K562 (cell line): ENCODE measurements at regions not wholly inside any gene's neighbourhood (a gene's known extent, or its start where the extent isn't known, plus 50 kb on each side); places are given as distances from the start of the nearest gene placed in this dataset.

Source experiments
- AFF4 ChIP-seq: sonication (generic); formaldehyde crosslinking; IDR thresholded peaks from 2 replicates; pipeline ENCODE4 v1.8.0; 2023; ENCODE audit warnings: mild to moderate bottlenecking, missing genetic modification reagents
- ATF6 ChIP-seq: sonication (generic); formaldehyde crosslinking; IDR thresholded peaks from 2 replicates; pipeline ENCODE4 v1.4.0; 2020; ENCODE audit warnings: mild to moderate bottlenecking, missing genetic modification reagents
- NFE2L1 ChIP-seq: fragments of 450-650 bp; IDR thresholded peaks from 2 replicates; pipeline ENCODE4 v1.6.1; 2016; ENCODE audit warnings: missing genetic modification characterization, low read depth, mild to moderate bottlenecking, missing compliant biosample characterization, moderate library complexity, borderline replicate concordance
- NR4A1 ChIP-seq, 2 experiments: fragments of 250-450 bp in 1 of 2; fragments of 450-650 bp in 1 of 2; sonication (Bioruptor Pico) in 1 of 2; IDR thresholded peaks; 2 replicates each; pipeline versions ENCODE4 v1.4.0 to v1.6.1; 2016 to 2020; ENCODE audit warnings: mild to moderate bottlenecking in 2 of 2, missing compliant biosample characterization in 1 of 2, missing genetic modification characterization in 1 of 2, moderate library complexity in 1 of 2
- PML ChIP-seq: IDR thresholded peaks from 2 replicates; pipeline ENCODE4 v1.6.1; 2012; ENCODE audit warnings: low read length, inconsistent platforms
- ZFX ChIP-seq: sonication (generic); formaldehyde crosslinking; IDR thresholded peaks from 2 replicates; pipeline ENCODE4 v1.8.0; 2022; ENCODE audit warnings: mild to moderate bottlenecking, missing genetic modification reagents, moderate library complexity
- ZNF175 ChIP-seq: fragments of 200-800 bp; sonication (Bioruptor generic); IDR thresholded peaks from 2 replicates; pipeline ENCODE4 v1.6.1; 2016; ENCODE audit warnings: low read depth, mild to moderate bottlenecking, missing genetic modification characterization, missing compliant biosample characterization
- ZNF224 ChIP-seq: sonication (generic); formaldehyde crosslinking; IDR thresholded peaks from 2 replicates; pipeline ENCODE4 v1.8.0; 2022; ENCODE audit warnings: mild to moderate bottlenecking, missing genetic modification reagents
- ZNF584 ChIP-seq: fragments of 200-800 bp; sonication (Bioruptor generic); IDR thresholded peaks from 2 replicates; pipeline ENCODE4 v1.6.1; 2016; ENCODE audit warnings: low read depth, mild to moderate bottlenecking, missing genetic modification characterization, missing compliant biosample characterization

GRCh38 chr18:44067186-44067585 lies 613.5 kb upstream of the SETBP1 start (continued):
- TF ChIP-seq NR4A1 (CRISPR knock-in tag; IDR thresholded peaks at IDR 0.05) (no peak), NR4A1 (tag; IDR thresholded peaks at IDR 0.05) (no peak), ZNF584 (CRISPR knock-in tag) (no peak), ZFX (CRISPR knock-in tag) (no peak), ATF6 (CRISPR knock-in tag) (no peak), ZNF224 (CRISPR knock-in tag) (no peak), PML (no peak), ZNF175 (CRISPR knock-in tag) (no peak), NFE2L1 (no peak), AFF4 (no peak)
